HG03469 (cell line): ENCODE measurements at regions not wholly inside any gene's neighbourhood (a gene's known extent, or its start where the extent isn't known, plus 50 kb on each side); places are given as distances from the start of the nearest gene placed in this dataset.

Source experiments
- ATAC-seq: cut with Tn5 transposase; IDR thresholded peaks from one replicate; pipeline ENCODE4 v1.9.1; 2021; ENCODE audit warnings: mild to moderate bottlenecking, moderate library complexity, moderate number of reproducible peaks; ENCODE audit not compliant: unreplicated experiment

GRCh38 chr10:4101918-4102654 is 317.1 kb upstream of the KLF6 start:
- ATAC-seq, result no peak

GRCh38 chr10:4100380-4100779 is 315.4 kb upstream of the KLF6 start:
- ATAC-seq, result no peak

GRCh38 chr10:4099202-4099601 is 314.2 kb upstream of the KLF6 start:
- no peak for ATAC-seq

- no peak for ATAC-seq
Measured at GRCh38 chr10:4095166-4095917, 310.3 kb upstream of the KLF6 start.

DNA sequence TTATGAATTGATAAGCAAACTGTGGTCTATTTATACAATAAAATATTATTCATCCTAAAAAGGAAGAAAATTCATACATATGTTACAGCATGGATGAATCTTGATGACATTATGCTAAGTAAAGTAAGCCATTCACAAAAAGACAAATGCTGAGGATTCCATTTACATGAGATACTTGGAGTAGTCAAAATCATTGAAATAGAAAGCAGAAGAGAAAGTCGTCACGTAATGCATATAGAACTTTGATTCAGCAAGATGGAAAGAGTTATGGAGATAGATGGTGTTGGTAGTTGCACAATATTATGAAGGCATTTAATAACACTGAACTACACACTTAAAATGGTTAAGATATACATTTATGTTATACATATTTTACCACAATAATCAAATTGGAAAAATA is 309.7 kb upstream of the KLF6 start:
- no peak for ATAC-seq

DNA sequence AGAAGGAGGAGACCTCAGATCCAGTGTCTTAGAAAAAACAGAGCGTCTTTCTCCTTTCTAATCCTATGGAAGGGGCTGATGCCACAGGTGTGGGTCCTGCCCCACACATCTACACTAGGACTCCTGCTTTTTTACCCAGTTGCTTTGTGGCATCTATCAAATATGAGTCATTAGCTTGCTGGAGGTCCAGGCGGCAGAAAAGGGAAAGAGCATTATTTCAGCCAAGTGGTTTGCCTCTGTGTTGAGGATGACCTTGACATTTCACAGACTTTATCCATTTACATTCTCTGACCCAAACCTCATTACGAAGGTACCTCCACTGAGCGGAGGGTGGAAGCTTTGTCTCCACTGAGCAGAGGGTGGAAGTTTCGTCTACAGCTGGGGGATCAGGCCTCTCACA is 308.4 kb upstream of the KLF6 start:
- no peak for ATAC-seq

GRCh38 chr10:4088354-4089066 is 303.5 kb upstream of the KLF6 start:
- no peak for ATAC-seq

GRCh38 chr10:4086131-4086898 is 301.3 kb upstream of the KLF6 start:
- ATAC-seq, result no peak

DNA sequence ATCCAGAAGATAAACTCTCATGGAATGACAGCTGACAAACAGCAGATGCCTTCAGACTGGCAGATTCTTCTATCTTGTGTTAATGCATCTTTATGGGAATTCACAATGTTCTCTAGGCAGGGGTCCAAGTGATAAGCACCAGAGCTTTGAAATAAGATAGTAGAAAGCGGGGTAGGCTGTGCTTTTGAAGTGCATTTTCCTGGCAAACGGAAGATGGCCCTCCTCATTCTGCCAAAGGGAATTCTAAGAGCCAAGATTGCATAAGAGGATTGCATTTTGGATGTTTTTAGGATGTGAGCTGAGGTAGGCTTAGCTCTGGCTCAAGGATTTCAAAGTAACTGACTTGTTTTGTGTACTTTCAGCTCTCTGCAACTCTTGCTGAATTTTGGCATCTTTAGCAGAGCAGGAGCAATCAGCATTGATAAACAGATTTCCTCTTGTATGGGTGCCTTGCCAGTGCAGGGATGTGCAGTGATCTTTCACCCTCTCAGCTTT is 298.5 kb upstream of the KLF6 start:
- no peak for ATAC-seq

GRCh38 chr10:4082861-4083260 is 297.9 kb upstream of the KLF6 start:
- no peak for ATAC-seq

DNA sequence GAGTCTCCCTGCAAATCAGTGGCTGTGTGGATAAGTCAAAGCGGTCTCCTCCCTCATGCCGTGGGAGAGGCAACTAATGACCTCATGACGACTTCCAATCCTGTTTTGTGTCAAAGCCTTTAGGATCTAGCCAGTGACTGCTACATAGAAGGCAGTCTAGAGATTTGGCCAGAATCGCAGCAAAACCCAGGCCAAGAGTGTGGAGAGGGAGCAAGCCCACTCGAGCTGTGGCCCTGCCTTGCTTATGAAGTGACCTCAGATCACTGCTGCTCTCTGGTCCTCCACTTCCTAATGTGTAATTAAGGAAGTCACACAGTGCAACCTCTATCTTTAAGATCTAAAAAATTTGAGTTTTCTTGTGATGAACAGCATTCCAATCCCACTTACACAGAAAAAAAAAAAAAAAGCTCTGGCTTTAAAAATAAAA is 296.7 kb upstream of the KLF6 start:
- no peak for ATAC-seq

DNA sequence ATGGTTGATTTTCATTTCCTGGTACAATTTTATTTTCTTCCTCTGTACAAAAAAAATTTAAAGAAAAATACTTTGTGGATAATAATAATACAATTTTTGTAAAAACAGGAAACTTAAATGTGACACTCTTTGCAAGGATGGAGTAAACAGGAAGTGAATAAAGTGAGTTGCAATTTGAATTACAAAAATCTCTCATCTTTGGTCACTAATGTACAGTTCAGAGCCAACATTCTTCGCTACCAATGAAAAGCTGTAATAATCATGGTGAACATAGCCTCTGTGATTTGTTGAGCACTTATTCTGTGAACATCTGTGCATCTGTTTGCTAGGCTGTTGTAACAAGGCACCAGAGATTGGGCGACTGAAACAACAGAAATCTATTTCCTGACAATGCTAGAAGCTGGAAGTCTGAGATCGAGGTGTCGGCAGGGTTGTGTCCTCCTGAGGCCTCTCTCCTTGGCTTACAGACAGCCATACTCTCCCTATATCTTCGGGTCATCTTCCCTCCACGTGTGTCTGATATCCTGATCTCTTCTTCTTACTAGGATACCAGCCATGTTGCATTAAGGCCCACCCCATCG is 295.3 kb upstream of the KLF6 start:
- no peak for ATAC-seq

DNA sequence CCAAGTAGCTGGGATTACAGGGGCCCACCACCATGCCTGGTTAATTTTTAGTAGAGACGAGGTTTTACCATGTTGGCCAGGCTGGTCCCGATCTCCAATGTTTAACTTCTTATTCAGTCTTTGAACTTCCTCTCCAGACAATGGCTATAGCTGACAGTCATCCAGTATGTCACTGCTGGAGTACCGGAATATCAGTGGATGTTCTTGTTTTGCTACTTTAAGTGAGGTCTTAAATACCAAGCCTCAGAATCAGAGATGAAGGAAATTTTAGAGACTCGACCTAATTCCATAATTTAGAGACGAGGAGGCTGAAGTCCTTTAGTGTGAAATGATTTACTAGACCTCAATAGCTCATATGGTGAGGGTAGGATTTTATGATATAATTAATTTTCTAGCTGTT is 294.8 kb upstream of the KLF6 start:
- no peak for ATAC-seq

DNA sequence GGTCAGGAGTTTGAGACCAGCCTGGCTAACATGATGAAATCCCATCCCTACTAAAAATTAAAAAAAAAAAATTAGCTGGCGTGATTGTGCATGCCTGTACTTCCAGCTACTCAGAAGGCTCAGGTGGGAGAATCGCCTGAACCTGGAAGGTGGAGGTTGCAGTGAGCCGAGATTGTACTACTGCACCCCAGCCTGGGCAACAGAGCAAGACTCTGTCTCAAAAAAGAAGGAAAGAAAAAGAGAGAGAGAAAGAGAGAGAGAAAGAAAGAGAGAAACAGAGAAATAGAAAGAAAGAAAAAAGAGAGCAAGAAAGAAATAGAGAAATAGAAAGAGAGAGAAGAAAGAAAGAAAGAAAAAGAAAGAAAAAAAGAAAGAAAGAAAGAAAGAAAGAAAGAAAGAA is 292.8 kb upstream of the KLF6 start:
- no peak for ATAC-seq

- no peak for ATAC-seq
Measured at GRCh38 chr10:4076983-4077382, 292.0 kb upstream of the KLF6 start.

- ATAC-seq, result no peak
Measured at GRCh38 chr10:4075443-4075842, 290.4 kb upstream of the KLF6 start.

DNA sequence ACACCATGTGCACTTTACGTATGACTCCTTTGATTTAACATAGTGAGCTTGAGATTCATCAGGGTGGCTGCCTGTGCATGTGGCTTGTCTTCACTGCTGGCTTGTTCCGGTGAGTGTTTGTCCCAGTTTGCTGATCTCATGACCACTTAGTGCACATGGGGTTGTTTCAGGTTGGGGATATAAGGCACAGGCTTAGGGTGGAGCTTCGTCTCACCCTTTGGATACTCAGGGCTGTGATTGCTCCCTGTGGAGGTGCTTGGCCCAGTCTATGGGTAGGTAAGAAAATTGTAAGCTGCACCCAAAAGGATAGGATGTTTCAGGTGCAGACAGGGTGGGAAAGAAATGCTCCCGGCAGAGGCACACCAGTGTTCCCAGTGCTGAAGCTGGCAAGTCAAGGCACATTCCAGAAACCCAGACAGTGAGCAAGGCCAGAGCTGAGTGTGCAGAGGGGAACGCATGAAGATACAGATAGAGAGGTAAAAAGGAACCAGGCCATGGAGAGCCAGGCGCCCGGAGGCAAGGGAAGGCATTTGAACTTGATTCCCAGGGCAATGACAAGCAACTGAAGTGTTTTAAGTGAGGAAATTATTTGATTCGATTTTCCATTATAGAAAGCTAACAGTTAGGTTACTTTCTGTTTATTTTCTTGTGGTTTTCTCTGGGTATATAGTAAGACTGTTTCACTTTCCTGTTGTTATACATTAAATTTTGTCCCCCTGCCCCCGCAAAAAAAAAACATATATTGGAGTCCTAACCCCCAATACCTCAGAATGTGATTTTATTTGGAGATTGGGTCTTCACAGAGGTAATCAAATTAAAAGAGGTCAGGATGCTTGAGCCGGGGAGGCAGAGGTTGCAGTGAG is 289.8 kb upstream of the KLF6 start:
- ATAC-seq, result no peak

GRCh38 chr10:4073912-4074311 is 288.9 kb upstream of the KLF6 start:
- ATAC-seq, result no peak

GRCh38 chr10:4070921-4071660 is 286.1 kb upstream of the KLF6 start:
- no peak for ATAC-seq
